Superior temporal gyrus (tissue), 1 donor: ENCODE measurements at regions not wholly inside any gene's neighbourhood (a gene's known extent, or its start where the extent isn't known, plus 50 kb on each side); places are given as distances from the start of the nearest gene placed in this dataset.
"Not testable (repeated sequence)": the region's sequence is repeated elsewhere in the genome, so short reads cannot be mapped to it uniquely, and the experiment has no call there.

Experiments
- DNase-seq: peaks from one replicate; pipeline ENCODE4 v3.0.0-alpha.2; 2016; ENCODE audit errors: extremely low spot score

DNA sequence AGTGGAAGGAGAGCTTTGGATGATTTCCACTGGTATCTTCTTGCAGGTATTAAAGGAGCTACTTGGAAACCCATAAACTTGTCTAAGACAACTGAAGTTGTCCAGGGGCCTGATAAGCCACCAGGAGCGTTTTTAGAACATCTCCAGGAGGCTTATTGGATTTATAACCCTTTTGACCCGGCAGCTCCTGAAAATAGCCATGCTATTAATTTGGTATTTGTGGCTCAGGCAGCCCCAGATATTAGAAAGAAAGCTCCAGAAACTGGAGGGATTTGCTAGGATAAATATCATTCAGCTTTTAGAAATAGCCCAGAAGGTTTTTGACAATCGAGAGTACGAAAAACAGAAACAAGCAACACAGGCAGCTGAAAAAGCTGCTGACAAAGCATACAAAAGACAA lies 461.0 kb upstream of the HTR1E start:
- no peak for DNase-seq

DNA sequence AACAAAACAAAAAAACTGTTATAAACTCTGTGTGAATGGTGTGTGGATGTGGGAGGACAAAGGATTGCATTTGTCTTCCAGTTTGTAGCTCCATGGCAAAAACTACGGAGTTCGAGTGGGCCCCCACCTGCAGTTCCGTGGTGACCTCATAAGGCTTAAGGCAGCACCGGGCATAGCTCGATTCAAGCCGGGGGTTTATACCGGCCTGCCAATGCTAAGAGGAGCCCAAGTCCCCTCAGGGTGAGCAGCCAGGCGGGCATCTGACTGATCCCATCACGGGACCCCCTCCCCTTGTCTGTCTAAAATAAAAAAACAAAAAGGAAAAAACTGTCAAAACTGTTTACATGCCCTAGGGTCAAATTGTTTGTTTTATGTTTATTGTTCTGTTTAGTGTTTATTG lies 463.2 kb upstream of the HTR1E start:
- no peak for DNase-seq

DNA sequence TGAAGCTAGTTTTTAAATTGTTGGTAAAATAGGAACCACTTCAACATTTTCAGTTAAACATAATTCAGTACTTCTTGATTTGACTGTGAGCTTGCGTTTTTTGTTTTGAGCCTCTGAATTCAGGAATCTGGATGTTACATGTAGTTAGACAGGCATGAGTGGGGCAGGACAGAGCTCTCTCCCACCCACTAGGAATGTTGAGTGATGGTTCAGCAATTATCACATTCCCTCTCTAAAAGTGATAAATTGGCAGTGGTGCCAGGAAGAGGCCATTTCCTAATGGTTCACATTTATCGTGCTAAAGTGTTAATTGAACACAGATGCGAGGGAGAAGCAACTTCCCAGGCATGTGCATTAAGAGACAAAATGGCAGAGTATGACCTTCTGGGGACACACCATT lies 465.5 kb upstream of the HTR1E start:
- DNase-seq, result no peak

GRCh38 chr6:86459978-86460377 lies 477.4 kb upstream of the HTR1E start:
- DNase-seq, result no peak

GRCh38 chr6:86456821-86457220 lies 480.5 kb upstream of the HTR1E start:
- DNase-seq, result no peak

DNA sequence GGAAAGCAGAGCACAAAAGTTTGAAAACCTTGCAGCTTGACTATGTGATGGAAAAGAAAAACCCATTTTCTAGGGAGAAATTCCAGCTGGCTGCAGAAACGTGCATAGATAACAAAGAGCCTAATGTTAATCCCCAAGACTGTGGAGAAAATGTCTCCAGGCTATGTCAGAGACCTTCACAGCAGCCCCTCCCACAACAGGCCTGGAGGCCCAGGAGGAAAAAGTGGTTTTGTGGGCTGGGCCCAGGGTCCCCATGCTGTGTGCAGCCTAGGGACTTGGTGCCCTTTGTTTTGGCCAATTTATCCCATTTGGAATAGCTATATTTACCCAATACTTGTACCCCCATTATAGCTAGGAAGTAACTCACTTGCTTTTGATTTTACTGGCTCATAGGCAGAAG lies 484.1 kb upstream of the HTR1E start:
- no peak for DNase-seq

DNA sequence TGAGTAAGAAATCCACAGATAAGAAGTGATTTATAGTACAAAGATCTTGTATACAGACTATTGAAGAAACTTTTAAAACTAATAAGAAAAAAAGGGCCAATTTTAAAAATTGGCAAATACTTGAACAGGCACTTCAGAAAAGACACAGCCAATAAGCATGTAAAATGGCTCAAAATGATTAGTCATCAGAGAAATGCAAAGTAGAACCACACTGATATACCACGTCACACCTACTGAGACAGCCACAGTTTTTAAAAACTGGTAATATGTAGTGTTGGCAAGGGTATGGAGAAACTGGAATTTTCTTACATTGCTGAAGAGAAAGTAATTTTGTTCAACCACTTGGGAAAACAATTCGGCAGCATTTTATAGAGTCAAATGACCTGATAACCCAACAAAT lies 488.9 kb upstream of the HTR1E start:
- DNase-seq, result no peak

DNA sequence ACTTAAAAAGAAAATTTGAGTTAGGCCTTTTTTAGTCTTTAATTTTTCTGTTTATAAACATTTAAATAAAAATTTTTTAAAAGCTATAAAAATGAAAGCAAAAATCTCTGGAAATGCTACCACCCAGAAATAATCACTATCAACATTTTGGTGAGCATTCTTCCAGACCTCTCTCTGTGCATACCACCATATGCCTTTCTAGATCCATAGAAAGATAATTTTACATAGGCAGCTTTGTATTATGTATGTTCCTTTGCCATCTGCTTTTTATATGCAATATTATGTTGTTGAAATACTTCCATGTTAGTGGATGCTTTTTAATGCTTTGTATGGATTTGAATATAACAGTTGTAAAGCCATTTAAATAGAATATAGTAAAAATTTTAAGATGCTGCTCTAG lies 496.7 kb upstream of the HTR1E start:
- DNase-seq, result no peak

GRCh38 chr6:86423571-86423970 lies 513.8 kb upstream of the HTR1E start:
- DNase-seq, result no peak

- DNase-seq, result no peak
Observed at GRCh38 chr6:86412057-86412456, 525.3 kb upstream of the HTR1E start.

DNA sequence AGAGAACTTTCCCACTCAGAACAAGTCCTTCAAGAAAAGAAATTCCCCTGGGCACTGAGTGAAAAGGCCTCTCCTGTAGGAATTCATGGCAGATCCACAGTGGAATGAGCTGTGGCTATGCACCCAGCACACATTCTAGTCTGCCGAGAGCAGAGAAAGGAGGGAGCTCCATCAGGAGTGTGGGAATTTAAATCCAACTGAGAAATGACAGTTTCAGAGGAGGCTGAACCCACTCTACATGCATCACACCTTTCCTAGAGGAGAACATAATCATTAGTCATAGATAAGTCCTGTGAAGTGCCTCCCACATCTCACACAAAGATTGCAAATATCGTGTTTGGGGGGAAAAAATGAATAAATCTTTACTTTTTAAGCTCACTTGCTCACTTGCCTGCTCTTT lies 530.2 kb upstream of the HTR1E start:
- peak; percentile 60 for DNase-seq

DNA sequence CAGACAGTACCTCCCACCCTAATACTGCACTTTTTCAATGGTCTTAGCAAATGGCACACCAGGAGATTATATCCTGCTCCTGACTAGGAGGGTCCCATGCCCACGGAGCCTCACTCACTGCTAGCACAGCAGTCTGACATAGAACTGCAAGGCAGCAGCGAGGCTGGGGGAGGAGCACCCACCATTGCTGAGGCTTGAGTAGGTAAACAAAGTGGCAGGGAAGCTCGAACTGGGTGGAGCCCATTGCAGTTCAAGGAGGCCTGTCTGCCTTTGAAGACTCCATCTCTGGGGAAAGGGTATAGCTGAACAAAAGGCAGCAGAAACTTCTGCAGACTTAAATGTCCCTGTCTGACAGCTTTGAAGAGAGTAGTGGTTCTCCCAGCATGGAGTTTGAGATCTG lies 544.5 kb upstream of the HTR1E start:
- not testable (repeated sequence) for DNase-seq

DNA sequence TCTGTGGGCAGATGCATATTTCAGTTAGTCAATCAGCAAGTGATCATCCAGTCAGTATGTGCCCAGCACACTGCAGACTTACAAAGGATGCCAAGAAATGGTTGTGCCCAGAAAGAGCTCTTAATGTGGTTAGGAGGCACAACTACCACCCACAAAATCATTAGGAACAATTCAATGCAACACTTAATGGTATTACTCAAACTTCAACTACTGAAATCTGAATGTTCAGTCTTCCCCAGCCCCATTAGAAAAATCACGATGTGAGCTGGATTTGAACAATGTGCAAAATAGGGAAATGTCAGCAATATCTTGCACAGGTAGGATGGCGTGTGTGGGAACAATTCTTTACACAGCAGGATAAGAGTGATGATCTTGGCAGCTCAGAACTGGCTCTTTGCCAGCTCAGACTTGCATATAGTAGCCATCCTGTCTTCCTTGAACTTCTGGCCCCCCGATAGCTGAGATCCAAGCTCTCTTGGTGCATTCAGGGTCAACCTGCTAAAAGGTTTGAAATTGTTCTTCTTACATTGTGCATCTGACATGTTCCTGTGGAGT lies 556.7 kb upstream of the HTR1E start:
- no peak for DNase-seq

DNA sequence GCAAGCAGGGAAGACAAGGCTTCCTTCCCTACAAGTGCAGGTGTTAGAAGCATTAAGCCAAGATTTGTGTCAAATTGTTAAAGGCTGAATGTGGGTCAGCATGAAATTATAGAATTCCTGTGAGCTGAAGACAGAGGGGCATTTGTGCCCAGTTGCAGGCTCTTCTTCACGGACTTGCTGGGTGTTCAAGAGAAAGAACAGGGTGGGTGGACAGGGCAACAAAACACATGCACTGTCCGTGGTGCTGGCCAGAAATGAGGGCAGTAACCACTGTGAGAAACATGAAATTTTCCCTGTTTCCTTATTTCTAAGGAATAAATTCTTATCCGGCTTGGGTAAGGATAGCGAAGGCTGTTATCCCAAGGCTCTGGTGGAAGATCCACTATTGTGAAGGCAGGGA lies 579.5 kb upstream of the HTR1E start:
- DNase-seq, result no peak

DNA sequence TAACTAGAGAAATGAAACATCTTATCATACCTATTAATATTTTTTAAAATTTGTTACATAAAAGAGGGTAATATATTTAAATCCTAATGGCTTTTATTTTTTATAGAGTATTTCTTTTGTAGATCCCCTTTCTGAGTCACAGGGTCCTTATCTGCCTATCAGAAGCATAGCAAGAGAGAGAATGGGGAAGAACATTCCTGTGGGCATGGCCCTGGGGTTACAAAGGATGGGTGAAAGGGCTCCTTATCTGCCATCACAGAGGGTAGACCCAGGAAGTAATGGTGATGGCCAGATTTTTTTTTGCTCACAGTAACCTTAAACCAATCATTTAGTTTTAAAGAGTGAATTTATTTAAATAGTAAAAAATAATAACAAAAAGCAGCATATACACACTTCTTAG lies 582.1 kb upstream of the HTR1E start:
- no peak for DNase-seq

DNA sequence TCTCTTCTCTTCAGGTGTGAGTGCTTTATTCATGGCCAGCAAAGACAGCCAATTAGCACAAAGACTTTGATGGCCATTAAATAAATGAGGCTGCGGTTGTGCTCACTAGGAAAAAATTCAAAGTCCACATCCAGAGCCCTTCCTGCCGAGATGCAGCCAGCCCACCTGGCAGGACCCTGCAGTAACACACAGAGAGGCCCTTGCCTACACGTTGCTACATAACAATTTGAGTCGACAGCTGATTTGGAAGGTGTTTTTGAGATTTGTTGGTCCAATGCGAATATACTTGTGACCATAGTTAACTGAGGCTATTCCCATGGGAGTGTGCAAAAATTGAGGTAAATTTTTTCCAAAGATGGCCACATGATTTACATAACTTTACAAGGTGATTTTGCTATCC lies 605.4 kb upstream of the HTR1E start:
- DNase-seq, result no peak

- DNase-seq, result no peak
Observed at GRCh38 chr6:86331265-86331840, 606.0 kb upstream of the HTR1E start.

DNA sequence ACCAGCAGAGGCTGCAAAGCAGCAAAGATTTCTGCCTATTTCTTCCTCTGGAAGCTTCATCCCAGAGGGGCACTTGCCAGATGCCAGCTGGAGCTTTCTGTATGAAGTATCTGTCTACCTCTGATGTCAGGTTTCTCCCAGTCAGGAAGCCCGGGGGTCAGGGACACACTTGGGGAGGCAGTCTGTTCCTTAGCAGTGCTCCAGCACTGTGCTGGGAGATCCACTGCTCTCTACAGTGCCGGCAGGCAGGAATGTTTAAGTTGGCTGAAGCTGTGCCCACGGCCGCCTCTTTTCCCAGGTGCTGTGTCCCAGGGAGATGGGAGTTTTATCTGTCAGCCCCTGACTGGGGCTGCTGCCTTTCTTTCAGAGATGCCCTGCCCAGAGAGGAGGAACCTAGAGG lies 631.1 kb upstream of the HTR1E start:
- no peak for DNase-seq

GRCh38 chr6:86285876-86286275 lies 643.2 kb upstream of the SYNCRIP start:
- DNase-seq, result no peak

DNA sequence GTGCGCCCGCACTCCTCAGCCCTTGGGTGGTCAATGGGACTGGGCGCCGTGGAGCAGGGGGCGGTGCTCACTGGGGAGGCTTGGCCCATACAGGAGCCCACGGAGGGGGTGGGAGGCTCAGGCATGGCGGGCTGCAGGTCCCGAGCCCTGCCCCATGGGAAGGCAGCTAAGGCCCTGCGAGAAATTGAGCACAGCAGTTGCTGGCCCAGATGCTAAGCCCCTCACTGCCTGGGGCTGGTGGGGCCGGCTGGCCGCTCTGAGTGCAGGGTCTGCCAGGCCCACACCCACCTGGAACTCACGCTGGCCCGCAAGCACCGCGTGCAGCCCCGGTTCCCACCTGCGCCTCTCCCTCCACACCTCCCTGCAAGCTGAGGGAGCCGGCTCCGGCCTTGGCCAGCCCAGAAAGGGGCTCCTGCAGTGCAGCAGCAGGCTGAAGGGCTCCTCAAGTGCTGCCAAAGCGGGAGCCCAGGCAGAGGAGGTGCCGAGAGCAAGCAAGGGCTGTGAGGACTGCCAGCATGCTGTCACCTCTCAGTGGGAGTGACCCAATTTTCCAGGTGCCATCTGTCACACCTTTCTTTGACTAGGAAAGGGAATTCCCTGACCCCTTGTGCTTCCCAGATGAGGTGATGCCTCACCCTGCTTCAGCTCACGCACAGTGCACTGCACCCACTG lies 642.3 kb upstream of the SYNCRIP start:
- not testable (repeated sequence) for DNase-seq

DNA sequence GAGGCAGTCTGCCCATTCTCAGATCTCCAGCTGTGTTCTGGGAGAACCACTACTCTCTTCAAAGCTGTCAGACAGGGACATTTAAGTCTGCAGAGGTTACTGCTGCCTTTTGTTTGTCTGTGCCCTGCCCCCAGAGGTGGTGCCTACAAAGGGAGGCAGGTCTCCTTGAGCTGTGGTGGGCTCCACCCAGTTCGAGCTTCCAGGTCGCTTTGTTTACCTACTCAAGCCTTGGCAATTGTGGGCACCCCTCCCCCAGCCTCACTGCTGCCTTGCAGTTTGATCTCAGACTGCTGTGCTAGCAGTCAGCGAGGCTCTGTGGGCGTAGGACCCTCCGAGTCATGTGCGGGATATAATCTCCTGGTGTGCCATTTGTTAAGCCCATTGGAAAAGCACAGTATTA lies 640.9 kb upstream of the SYNCRIP start:
- not testable (repeated sequence) for DNase-seq

DNA sequence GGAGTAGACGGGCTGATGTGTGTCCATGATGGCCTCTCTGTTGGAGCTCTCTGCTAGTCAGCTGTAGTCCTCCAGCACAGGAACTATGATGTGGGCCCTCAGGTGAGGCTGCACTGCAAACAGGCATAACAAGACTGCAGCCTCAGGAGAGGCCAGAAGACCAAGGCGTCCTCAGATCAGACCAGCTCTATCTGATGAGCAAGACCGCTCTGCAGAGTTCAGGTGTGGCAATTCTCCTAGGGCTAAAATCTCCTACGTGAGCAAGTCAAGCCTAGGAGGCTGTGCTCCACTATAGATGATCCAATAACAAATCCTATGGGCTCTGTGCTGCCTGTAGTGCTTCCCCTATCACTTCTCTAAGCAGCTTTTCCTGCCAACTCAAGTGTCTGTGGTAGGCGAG lies 633.4 kb upstream of the SYNCRIP start:
- DNase-seq, result no peak

GRCh38 chr6:86273936-86274335 lies 631.2 kb upstream of the SYNCRIP start:
- DNase-seq, result no peak
